Esophagus squamous epithelium (tissue), 5 donors: ENCODE measurements at regions not wholly inside any gene's neighbourhood (a gene's known extent, or its start where the extent isn't known, plus 50 kb on each side); places are given as distances from the start of the nearest gene placed in this dataset.

ENCODE experiments used
- DNase-seq: peaks from one replicate; lab custom pipeline; 2025; lab: John Stamatoyannopoulos, UW
- H3K27ac ChIP-seq, 4 donors: fragments of 200-600 bp; sonication (generic); one replicate each; pipeline ENCODE4 v1.5.1; 2016 to 2019; ENCODE audit warnings: mild to moderate bottlenecking in 1 of 4
- H3K27me3 ChIP-seq, 4 donors: fragments of 200-600 bp; sonication (generic); 1 replicate in 3 of 4; 2 replicates in 1 of 4; pipeline versions ENCODE4 v1.5.1 to v1.6.0; 2017 to 2021; ENCODE audit warnings: antibody characterized with exemption in 1 of 4
- H3K36me3 ChIP-seq, 3 donors: fragments of 200-600 bp; sonication (generic); one replicate each; pipeline ENCODE4 v1.5.1; 2016 to 2019
- H3K4me1 ChIP-seq, 3 donors: fragments of 200-600 bp; sonication (generic); one replicate each; pipeline ENCODE4 v1.5.1; 2017 to 2019
- H3K4me3 ChIP-seq, 4 donors: fragments of 200-600 bp; sonication (generic); 1 replicate in 3 of 4; 2 replicates in 1 of 4; pipeline ENCODE4 v1.5.1; 2016 to 2019; ENCODE audit warnings: mild to moderate bottlenecking in 2 of 4, moderate library complexity in 1 of 4
- H3K9me3 ChIP-seq, 3 donors: fragments of 200-600 bp; sonication (generic); one replicate each; pipeline ENCODE4 v1.5.1; 2016 to 2019
- CTCF ChIP-seq, 6 experiments: fragments of 450-650 bp in 4 of 6; fragments of 200-600 bp in 2 of 6; sonication (generic) in 2 of 6; IDR thresholded peaks; one replicate each; pipeline ENCODE4 v1.5.1; 2016 to 2019; ENCODE audit warnings: antibody characterized with exemption in 6 of 6, mild to moderate bottlenecking in 4 of 6, moderate library complexity in 4 of 6
- POLR2A ChIP-seq, 4 donors: fragments of 450-650 bp; IDR thresholded peaks; one replicate each; pipeline ENCODE4 v1.6.1; 2017; ENCODE audit warnings: antibody characterized with exemption in 4 of 4, mild to moderate bottlenecking in 4 of 4, moderate library complexity in 3 of 4
- WGBS, 2 donors: methylation state at CpG; one replicate each; pipeline ENCODE4 v1.1.5; 2018; 5-methylcytosine and 5-hydroxymethylcytosine counted together
- intact Hi-C: fragments of 100-400 bp; cut with DNase I; formaldehyde crosslinking; loops from one replicate; pipeline ENCODE4 v1.15.0; 2022
- donor health status: DM: yes; HTN: yes; CAD: no.

GRCh38 chr4:17265653-17266052 is 246.2 kb downstream of the QDPR start:
- intact Hi-C loops, result no loop called here
- Histone ChIP-seq H3K27ac (no peak overlapping the region), H3K9me3 (no peaks in the 10 kb centered on the region), H3K4me3 (no peak overlapping the region), H3K27me3 (no peaks in the 10 kb centered on the region), H3K36me3 (no peaks in the 10 kb centered on the region), H3K4me1 (no peaks in the 10 kb centered on the region)
- 79 to 87% methylated on average over 4 of the region's 4 CpGs for WGBS, 2 donors
- no peak for DNase-seq
- TF ChIP-seq CTCF (IDR thresholded peaks at IDR 0.05), result no peak

GRCh38 chr4:17265139-17265538 is 246.8 kb downstream of the QDPR start:
- intact Hi-C loops, result no loop called here
- no peaks in the 10 kb centered on the region for H3K4me1 ChIP-seq
- no peaks in the 10 kb centered on the region for H3K9me3 ChIP-seq
- H3K4me3 ChIP-seq, result no peak overlapping the region
- no peak for DNase-seq
- no peak for TF ChIP-seq CTCF (IDR thresholded peaks at IDR 0.05)
- no peak for TF ChIP-seq POLR2A (IDR thresholded peaks at IDR 0.05)
- H3K27me3 ChIP-seq, result no peaks in the 10 kb centered on the region
- WGBS, 2 donors, result 63 to 73% methylated on average over 2 of the region's 2 CpGs
- no peaks in the 10 kb centered on the region for H3K36me3 ChIP-seq
- H3K27ac ChIP-seq, result no peak overlapping the region

- no peaks in the 10 kb centered on the region for H3K36me3 ChIP-seq
- 72 to 74% methylated on average over 4 of the region's 4 CpGs for WGBS, 2 donors
- H3K4me1 ChIP-seq, result no peaks in the 10 kb centered on the region
- intact Hi-C loops, result no loop called here
- no peak for DNase-seq
- H3K4me3 ChIP-seq, result no peak overlapping the region
- no peaks in the 10 kb centered on the region for H3K27me3 ChIP-seq
- no peak overlapping the region for H3K27ac ChIP-seq
- TF ChIP-seq CTCF (IDR thresholded peaks at IDR 0.05), result no peak
- no peak for TF ChIP-seq POLR2A (IDR thresholded peaks at IDR 0.05)
- H3K9me3 ChIP-seq, result no peaks in the 10 kb centered on the region
These were observed 251.6 kb downstream of the QDPR start for GRCh38 chr4:17260166-17260907.

GRCh38 chr4:17258106-17258505 is 253.8 kb downstream of the QDPR start:
- no peak for DNase-seq
- Histone ChIP-seq H3K27ac (no peak overlapping the region), H3K36me3 (no peaks in the 10 kb centered on the region), H3K9me3 (no peaks in the 10 kb centered on the region), H3K27me3 (no peaks in the 10 kb centered on the region), H3K4me1 (no peaks in the 10 kb centered on the region), H3K4me3 (no peak overlapping the region)
- intact Hi-C loops, result no loop called here
- 83 to 89% methylated on average over 2 of the region's 2 CpGs for WGBS, 2 donors
- TF ChIP-seq CTCF (IDR thresholded peaks at IDR 0.05), result no peak
- no peak for TF ChIP-seq POLR2A (IDR thresholded peaks at IDR 0.05)

- TF ChIP-seq CTCF (IDR thresholded peaks at IDR 0.05) (no peak), POLR2A (IDR thresholded peaks at IDR 0.05) (no peak)
- intact Hi-C loops, result no loop called here
- no peak overlapping the region for H3K27ac ChIP-seq
- no peak for DNase-seq
- WGBS, 2 donors, result 82 to 87% methylated on average over 2 of the region's 2 CpGs
- H3K4me1 ChIP-seq, result no peaks in the 10 kb centered on the region
- no peaks in the 10 kb centered on the region for H3K36me3 ChIP-seq
- H3K27me3 ChIP-seq, result no peaks in the 10 kb centered on the region
- no peak overlapping the region for H3K4me3 ChIP-seq
- no peaks in the 10 kb centered on the region for H3K9me3 ChIP-seq
These were observed 259.8 kb downstream of the QDPR start for GRCh38 chr4:17252131-17252530.
